ENCODE measurements at regions not wholly inside any gene's neighbourhood (a gene's known extent, or its start where the extent isn't known, plus 50 kb on each side); places are given as distances from the start of the nearest gene placed in this dataset.

DNA sequence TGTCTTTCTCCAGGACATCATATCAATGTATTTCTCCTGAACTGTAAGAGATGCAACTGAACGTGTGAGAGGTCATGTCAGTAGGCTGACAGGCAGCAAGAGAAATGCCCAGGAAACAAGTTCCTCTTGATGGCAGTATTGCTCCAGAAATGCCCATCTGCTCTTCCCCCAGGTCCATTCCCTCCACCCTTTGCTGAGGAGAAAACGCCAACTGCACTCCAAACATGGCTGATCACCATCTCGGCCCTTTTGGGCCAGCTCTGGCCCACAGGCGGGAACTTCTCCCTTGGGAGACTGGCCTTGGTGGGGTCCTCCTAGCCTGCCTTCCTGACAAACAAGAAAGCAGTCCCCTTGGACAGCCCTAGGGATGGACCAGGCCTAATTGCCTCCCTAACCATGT is 276.5 kb upstream of the AGTR2 start:
- TF ChIP-seq CTCF (IDR thresholded peaks at IDR 0.05; ENCODE audit: borderline replicate concordance, insufficient read depth, low read depth, low read length) = peak; percentile 48; the same call in 1 of the 2 replicates

GRCh38 chrX:115895678-115896329 is 274.7 kb upstream of the AGTR2 start:
- no peak for TF ChIP-seq CTCF (IDR thresholded peaks at IDR 0.05; ENCODE audit: borderline replicate concordance, insufficient read depth, low read depth, low read length)
- H3K4me3 ChIP-seq (ENCODE audit: low read depth, low read length) = no peak overlapping the region

More for the DNA sequence above, 276.5 kb upstream of the AGTR2 start:
- no peak overlapping the region for H3K4me3 ChIP-seq (ENCODE audit: low read depth, low read length)

DNA sequence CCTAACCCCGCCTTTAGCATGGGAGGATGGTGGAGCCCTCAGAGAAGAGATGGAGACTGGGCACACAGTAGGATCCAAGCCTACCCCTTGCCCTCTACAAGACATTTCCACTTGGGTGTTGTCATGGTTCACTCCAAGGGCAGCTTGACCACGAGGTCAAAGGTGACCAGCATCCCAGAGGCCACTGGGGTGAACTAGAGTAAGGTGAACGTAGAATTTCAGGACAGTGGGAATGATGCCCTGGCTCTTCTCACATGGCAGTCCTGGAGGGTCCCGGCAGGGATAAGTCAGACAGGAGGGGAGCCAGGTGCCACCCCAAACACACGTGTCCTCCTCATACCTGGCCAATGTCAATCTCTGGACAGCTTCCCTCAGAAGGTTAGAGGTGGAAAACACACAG is 274.2 kb upstream of the AGTR2 start:
- no peak overlapping the region for H3K4me3 ChIP-seq (ENCODE audit: low read depth, low read length)
- no peak for TF ChIP-seq CTCF (IDR thresholded peaks at IDR 0.05; ENCODE audit: borderline replicate concordance, insufficient read depth, low read depth, low read length)

DNA sequence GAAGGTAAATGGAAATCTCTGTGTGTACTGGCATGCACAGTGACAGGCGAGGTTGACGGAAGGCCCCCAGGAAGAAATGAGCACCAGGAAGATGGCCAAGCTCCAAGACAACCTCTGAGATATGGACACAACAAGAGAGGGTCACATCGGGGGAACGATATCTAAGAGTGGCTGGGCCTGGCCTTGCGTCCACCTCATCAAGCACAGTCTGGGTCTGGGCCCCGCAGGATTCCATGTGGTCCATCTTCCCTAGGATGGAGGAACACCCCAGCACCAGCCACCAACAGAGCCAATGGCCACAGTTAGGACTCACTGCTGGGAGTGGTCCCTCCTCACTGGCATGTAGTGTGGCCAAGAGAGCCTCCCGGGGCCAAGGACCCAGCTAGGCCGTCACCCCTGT is 272.6 kb upstream of the AGTR2 start:
- H3K4me3 ChIP-seq (ENCODE audit: low read depth, low read length) = no peak overlapping the region
- no peak for TF ChIP-seq CTCF (IDR thresholded peaks at IDR 0.05; ENCODE audit: borderline replicate concordance, insufficient read depth, low read depth, low read length)

GRCh38 chrX:115898382-115899001 is 272.1 kb upstream of the AGTR2 start:
- H3K4me3 ChIP-seq (ENCODE audit: low read depth, low read length) = no peak overlapping the region
- TF ChIP-seq CTCF (IDR thresholded peaks at IDR 0.05; ENCODE audit: borderline replicate concordance, insufficient read depth, low read depth, low read length) = peak; percentile 45; the same call in 1 of the 2 replicates

GRCh38 chrX:115900425-115900824 is 270.1 kb upstream of the AGTR2 start:
- TF ChIP-seq CTCF (IDR thresholded peaks at IDR 0.05; ENCODE audit: borderline replicate concordance, insufficient read depth, low read depth, low read length) = no peak

GRCh38 chrX:115901241-115901640 is 269.3 kb upstream of the AGTR2 start:
- no peak overlapping the region for H3K4me3 ChIP-seq (ENCODE audit: low read depth, low read length)
- no peak for TF ChIP-seq CTCF (IDR thresholded peaks at IDR 0.05; ENCODE audit: borderline replicate concordance, insufficient read depth, low read depth, low read length)

More at GRCh38 chrX:115900425-115900824, 270.1 kb upstream of the AGTR2 start:
- no peak overlapping the region for H3K4me3 ChIP-seq (ENCODE audit: low read depth, low read length)

All from GM12875 (cell line).